OCI-LY1 (cell line): ENCODE measurements at regions not wholly inside any gene's neighbourhood (a gene's known extent, or its start where the extent isn't known, plus 50 kb on each side); places are given as distances from the start of the nearest gene placed in this dataset.

Experiments used
- CTCF ChIP-seq: fragments of 200-600 bp; sonication (generic), shearing (Covaris generic); IDR thresholded peaks from 2 replicates; pipeline ENCODE4 v1.5.1; 2017; ENCODE audit warnings: mild to moderate bottlenecking, antibody characterized with exemption, low read length, moderate library complexity, mixed read lengths
- EZH2 ChIP-seq: fragments of 200-600 bp; sonication (generic), shearing (Covaris generic); IDR thresholded peaks from 2 replicates; pipeline ENCODE4 v1.8.0; 2017; ENCODE audit warnings: borderline replicate concordance, mixed run types, mild to moderate bottlenecking, antibody characterized with exemption, low read length, moderate library complexity, mixed read lengths

GRCh38 chr11:109884501-109884900 is 208.7 kb upstream of the ZC3H12C start:
- TF ChIP-seq CTCF (no peak), EZH2 (no peak)
